ENCODE measurements at regions not wholly inside any gene's neighbourhood (a gene's known extent, or its start where the extent isn't known, plus 50 kb on each side); places are given as distances from the start of the nearest gene placed in this dataset.

DNA sequence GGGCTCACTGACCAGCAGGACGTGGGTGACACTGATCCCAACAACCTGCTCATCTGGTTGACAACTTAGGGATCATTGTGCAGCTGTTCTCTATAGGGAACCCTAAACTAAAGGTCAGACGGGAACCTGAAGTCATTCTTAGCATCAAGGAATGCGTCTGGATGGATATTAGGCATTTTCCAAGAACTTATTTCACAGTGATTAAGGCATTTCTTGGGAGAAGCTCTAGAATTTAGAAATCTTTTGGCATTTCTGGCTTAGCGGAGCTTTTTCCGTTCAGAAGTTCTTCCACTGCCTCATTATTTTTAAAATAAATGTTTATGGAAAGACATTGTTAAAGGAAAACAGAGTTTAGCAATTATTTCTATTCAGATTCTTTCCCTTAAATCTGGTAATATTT lies 303.3 kb upstream of the IGFBP3 start:
- H3K4me3 ChIP-seq = no peak overlapping the region
- no peak for DNase-seq (ENCODE audit: low spot score)

More for the DNA sequence above, 303.3 kb upstream of the IGFBP3 start:
- Mint-ChIP-seq H3K27me3 (ENCODE audit: insufficient read depth, low read depth, poor library complexity) (peaks cover 8% of the 10 kb centered on the region), H3K4me1 (peaks cover 7% of the 10 kb centered on the region; the same call in 1 of the 3 replicates), H3K4me3 (no peak overlapping the region), H3K27ac (no peak overlapping the region), H3K36me3 (ENCODE audit: low read depth) (no peaks in the 10 kb centered on the region), H3K9me3 (no peaks in the 10 kb centered on the region; the same call in 2 of the 3 replicates)
- Histone ChIP-seq H3K79me2 (replicated peaks; ENCODE audit: insufficient read depth) (no peaks in the 10 kb centered on the region), H3K27me3 (ENCODE audit: insufficient read depth) (no peaks in the 10 kb centered on the region), H3F3A (replicated peaks; ENCODE audit: low read depth) (no peaks in the 10 kb centered on the region), H3K4me2 (no peak overlapping the region), H3K9me2 (ENCODE audit: insufficient read depth) (0 out of 2 replicates have a peak, but pooled peaks cover 5% of the 10 kb centered on the region), H3K36me3 (ENCODE audit: insufficient read depth) (no peaks in the 10 kb centered on the region), H3K27ac (ENCODE audit: low read depth) (no peak overlapping the region), H4K20me1 (replicated peaks; ENCODE audit: insufficient read depth) (no peaks in the 10 kb centered on the region), H2AFZ (no peak overlapping the region), H3K4me1 (ENCODE audit: insufficient read depth) (no peaks in the 10 kb centered on the region)
- TF ChIP-seq CREB1 (CRISPR knock-in tag; IDR thresholded peaks at IDR 0.05; ENCODE audit: low read depth) = no peak
- TF ChIP-seq EZH2 (IDR thresholded peaks at IDR 0.05; ENCODE audit: low read depth, unreplicated experiment) = no peak
- TF ChIP-seq, protein P1, sequence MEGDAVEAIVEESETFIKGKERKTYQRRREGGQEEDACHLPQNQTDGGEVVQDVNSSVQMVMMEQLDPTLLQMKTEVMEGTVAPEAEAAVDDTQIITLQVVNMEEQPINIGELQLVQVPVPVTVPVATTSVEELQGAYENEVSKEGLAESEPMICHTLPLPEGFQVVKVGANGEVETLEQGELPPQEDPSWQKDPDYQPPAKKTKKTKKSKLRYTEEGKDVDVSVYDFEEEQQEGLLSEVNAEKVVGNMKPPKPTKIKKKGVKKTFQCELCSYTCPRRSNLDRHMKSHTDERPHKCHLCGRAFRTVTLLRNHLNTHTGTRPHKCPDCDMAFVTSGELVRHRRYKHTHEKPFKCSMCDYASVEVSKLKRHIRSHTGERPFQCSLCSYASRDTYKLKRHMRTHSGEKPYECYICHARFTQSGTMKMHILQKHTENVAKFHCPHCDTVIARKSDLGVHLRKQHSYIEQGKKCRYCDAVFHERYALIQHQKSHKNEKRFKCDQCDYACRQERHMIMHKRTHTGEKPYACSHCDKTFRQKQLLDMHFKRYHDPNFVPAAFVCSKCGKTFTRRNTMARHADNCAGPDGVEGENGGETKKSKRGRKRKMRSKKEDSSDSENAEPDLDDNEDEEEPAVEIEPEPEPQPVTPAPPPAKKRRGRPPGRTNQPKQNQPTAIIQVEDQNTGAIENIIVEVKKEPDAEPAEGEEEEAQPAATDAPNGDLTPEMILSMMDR (conservative IDR thresholded peaks at IDR 0.05; ENCODE audit: low read depth in 2 of 2) = no peak
- no peak for TF ChIP-seq EZH2phosphoT487 (IDR thresholded peaks at IDR 0.05; ENCODE audit: unreplicated experiment)
- no peak for TF ChIP-seq JUNB (IDR thresholded peaks at IDR 0.05; ENCODE audit: unreplicated experiment)
- TF ChIP-seq, protein P2, sequence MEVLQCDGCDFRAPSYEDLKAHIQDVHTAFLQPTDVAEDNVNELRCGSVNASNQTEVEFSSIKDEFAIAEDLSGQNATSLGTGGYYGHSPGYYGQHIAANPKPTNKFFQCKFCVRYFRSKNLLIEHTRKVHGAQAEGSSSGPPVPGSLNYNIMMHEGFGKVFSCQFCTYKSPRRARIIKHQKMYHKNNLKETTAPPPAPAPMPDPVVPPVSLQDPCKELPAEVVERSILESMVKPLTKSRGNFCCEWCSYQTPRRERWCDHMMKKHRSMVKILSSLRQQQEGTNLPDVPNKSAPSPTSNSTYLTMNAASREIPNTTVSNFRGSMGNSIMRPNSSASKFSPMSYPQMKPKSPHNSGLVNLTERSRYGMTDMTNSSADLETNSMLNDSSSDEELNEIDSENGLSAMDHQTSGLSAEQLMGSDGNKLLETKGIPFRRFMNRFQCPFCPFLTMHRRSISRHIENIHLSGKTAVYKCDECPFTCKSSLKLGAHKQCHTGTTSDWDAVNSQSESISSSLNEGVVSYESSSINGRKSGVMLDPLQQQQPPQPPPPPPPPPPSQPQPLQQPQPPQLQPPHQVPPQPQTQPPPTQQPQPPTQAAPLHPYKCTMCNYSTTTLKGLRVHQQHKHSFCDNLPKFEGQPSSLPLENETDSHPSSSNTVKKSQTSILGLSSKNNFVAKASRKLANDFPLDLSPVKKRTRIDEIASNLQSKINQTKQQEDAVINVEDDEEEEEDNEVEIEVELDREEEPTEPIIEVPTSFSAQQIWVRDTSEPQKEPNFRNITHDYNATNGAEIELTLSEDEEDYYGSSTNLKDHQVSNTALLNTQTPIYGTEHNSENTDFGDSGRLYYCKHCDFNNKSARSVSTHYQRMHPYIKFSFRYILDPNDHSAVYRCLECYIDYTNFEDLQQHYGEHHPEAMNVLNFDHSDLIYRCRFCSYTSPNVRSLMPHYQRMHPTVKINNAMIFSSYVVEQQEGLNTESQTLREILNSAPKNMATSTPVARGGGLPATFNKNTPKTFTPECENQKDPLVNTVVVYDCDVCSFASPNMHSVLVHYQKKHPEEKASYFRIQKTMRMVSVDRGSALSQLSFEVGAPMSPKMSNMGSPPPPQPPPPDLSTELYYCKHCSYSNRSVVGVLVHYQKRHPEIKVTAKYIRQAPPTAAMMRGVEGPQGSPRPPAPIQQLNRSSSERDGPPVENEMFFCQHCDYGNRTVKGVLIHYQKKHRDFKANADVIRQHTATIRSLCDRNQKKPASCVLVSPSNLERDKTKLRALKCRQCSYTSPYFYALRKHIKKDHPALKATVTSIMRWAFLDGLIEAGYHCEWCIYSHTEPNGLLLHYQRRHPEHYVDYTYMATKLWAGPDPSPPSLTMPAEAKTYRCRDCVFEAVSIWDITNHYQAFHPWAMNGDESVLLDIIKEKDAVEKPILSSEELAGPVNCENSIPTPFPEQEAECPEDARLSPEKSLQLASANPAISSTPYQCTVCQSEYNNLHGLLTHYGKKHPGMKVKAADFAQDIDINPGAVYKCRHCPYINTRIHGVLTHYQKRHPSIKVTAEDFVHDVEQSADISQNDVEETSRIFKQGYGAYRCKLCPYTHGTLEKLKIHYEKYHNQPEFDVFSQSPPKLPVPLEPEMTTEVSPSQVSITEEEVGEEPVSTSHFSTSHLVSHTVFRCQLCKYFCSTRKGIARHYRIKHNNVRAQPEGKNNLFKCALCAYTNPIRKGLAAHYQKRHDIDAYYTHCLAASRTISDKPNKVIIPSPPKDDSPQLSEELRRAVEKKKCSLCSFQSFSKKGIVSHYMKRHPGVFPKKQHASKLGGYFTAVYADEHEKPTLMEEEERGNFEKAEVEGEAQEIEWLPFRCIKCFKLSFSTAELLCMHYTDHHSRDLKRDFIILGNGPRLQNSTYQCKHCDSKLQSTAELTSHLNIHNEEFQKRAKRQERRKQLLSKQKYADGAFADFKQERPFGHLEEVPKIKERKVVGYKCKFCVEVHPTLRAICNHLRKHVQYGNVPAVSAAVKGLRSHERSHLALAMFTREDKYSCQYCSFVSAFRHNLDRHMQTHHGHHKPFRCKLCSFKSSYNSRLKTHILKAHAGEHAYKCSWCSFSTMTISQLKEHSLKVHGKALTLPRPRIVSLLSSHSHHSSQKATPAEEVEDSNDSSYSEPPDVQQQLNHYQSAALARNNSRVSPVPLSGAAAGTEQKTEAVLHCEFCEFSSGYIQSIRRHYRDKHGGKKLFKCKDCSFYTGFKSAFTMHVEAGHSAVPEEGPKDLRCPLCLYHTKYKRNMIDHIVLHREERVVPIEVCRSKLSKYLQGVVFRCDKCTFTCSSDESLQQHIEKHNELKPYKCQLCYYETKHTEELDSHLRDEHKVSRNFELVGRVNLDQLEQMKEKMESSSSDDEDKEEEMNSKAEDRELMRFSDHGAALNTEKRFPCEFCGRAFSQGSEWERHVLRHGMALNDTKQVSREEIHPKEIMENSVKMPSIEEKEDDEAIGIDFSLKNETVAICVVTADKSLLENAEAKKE (CRISPR knock-in tag; IDR thresholded peaks at IDR 0.05) = no peak
- TF ChIP-seq STAT1 (IDR thresholded peaks at IDR 0.05; ENCODE audit: unreplicated experiment) = no peak
- ATAC-seq = no peak
